Breast epithelium (tissue), 4 donors: ENCODE measurements at regions not wholly inside any gene's neighbourhood (a gene's known extent, or its start where the extent isn't known, plus 50 kb on each side); places are given as distances from the start of the nearest gene placed in this dataset.

Source experiments
- DNase-seq, 2 donors: peaks; one replicate each; pipeline ENCODE4 v3.0.0-alpha.2; 2019; ENCODE audit warnings: low spot score in 2 of 2
- H3K27ac ChIP-seq, 2 donors: fragments of 200-600 bp; sonication (generic) in 1 of 2; one replicate each; pipeline ENCODE4 v1.5.1; 2016 to 2019; ENCODE audit warnings: mild to moderate bottlenecking in 1 of 2
- H3K27me3 ChIP-seq, 2 donors: fragments of 200-600 bp; sonication (generic) in 1 of 2; one replicate each; pipeline versions ENCODE4 v1.5.1 to v1.6.0; 2017 to 2019; ENCODE audit warnings: control low read depth in 1 of 2, mild to moderate bottlenecking in 1 of 2
- H3K36me3 ChIP-seq: fragments of 200-600 bp; one replicate; pipeline ENCODE4 v1.5.1; 2019
- H3K4me1 ChIP-seq, 2 donors: fragments of 200-600 bp; sonication (generic); one replicate each; pipeline ENCODE4 v1.5.1; 2016 to 2019; ENCODE audit warnings: control low read depth in 1 of 2
- H3K4me3 ChIP-seq, 3 donors: fragments of 200-600 bp; sonication (generic); 1 replicate in 2 of 3; 2 replicates in 1 of 3; pipeline ENCODE4 v1.5.1; 2016 to 2019; ENCODE audit warnings: mild to moderate bottlenecking in 3 of 3, moderate library complexity in 2 of 3
- H3K9me3 ChIP-seq, 2 donors: fragments of 200-600 bp; sonication (generic) in 1 of 2; one replicate each; pipeline ENCODE4 v1.5.1; 2016 to 2019; ENCODE audit warnings: control low read depth in 1 of 2
- CTCF ChIP-seq, 3 donors: fragments of 450-650 bp; IDR thresholded peaks; one replicate each; pipeline ENCODE4 v1.5.1; 2016 to 2017; ENCODE audit warnings: antibody characterized with exemption in 3 of 3, mild to moderate bottlenecking in 3 of 3, moderate library complexity in 3 of 3
- POLR2A ChIP-seq: fragments of 450-650 bp; IDR thresholded peaks from one replicate; pipeline ENCODE4 v1.6.1; 2016; ENCODE audit warnings: antibody characterized with exemption, mild to moderate bottlenecking, moderate library complexity
- POLR2AphosphoS5 ChIP-seq, 3 donors: sonication (generic); formaldehyde crosslinking; IDR thresholded peaks; one replicate each; pipeline ENCODE4 v1.6.1; 2017; ENCODE audit warnings: antibody characterized with exemption in 3 of 3
- intact Hi-C: fragments of 100-400 bp; cut with DNase I; formaldehyde crosslinking; loops from one replicate; pipeline ENCODE4 v1.15.1; 2023; ENCODE audit warnings: low total_unique reads

DNA sequence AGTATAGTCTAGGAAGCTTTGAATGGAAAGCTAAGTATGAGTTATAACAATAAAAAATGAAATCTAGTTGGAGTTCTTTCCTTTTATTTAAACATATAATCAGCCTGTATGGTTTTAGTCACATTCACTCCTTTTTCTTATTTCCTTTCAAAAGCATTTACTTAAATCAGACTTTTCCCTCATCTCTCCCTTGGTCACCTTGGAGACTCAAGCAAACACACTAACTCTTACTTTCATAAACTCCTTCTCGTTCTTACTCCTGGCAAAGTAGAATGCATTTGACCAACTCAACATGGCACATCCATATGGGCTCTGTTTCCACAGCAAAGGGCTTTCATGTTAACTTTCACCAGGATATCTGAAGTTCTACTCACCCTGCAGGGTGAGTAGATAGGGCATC lies 400.0 kb downstream of the LMO7 start:
- no peak for DNase-seq
- Histone ChIP-seq H3K9me3 (no peaks in the 10 kb centered on the region), H3K27ac (no peak overlapping the region), H3K36me3 (no peaks in the 10 kb centered on the region), H3K27me3 (no peaks in the 10 kb centered on the region), H3K4me3 (no peak overlapping the region), H3K4me1 (no peaks in the 10 kb centered on the region)
- intact Hi-C loops = no loop called here
- TF ChIP-seq POLR2AphosphoS5 (IDR thresholded peaks at IDR 0.05) (no peak), CTCF (IDR thresholded peaks at IDR 0.05) (no peak), POLR2A (no peak)

GRCh38 chr13:76035711-76036110 lies 399.6 kb downstream of the LMO7 start:
- Histone ChIP-seq H3K27me3 (no peaks in the 10 kb centered on the region), H3K36me3 (no peaks in the 10 kb centered on the region), H3K4me1 (no peaks in the 10 kb centered on the region), H3K4me3 (no peak overlapping the region), H3K9me3 (no peaks in the 10 kb centered on the region), H3K27ac (no peak overlapping the region)
- intact Hi-C loops = no loop called here
- TF ChIP-seq CTCF (IDR thresholded peaks at IDR 0.05) = no peak
- no peak for TF ChIP-seq POLR2AphosphoS5 (IDR thresholded peaks at IDR 0.05)
- TF ChIP-seq POLR2A = no peak
- DNase-seq = no peak

GRCh38 chr13:76029706-76030105 lies 393.6 kb downstream of the LMO7 start:
- intact Hi-C loops = no loop called here

GRCh38 chr13:76029088-76029487 lies 393.0 kb downstream of the LMO7 start:
- no peak overlapping the region for H3K4me3 ChIP-seq
- no peaks in the 10 kb centered on the region for H3K36me3 ChIP-seq
- no peak for DNase-seq
- no peaks in the 10 kb centered on the region for H3K9me3 ChIP-seq
- no peaks in the 10 kb centered on the region for H3K27me3 ChIP-seq
- no peak overlapping the region for H3K27ac ChIP-seq
- intact Hi-C loops = no loop called here
- TF ChIP-seq POLR2A = no peak
- no peak for TF ChIP-seq POLR2AphosphoS5 (IDR thresholded peaks at IDR 0.05)
- TF ChIP-seq CTCF (IDR thresholded peaks at IDR 0.05) = no peak
- no peaks in the 10 kb centered on the region for H3K4me1 ChIP-seq

More at GRCh38 chr13:76029706-76030105, 393.6 kb downstream of the LMO7 start:
- DNase-seq = no peak
- no peaks in the 10 kb centered on the region for H3K4me1 ChIP-seq
- H3K36me3 ChIP-seq = no peaks in the 10 kb centered on the region
- no peaks in the 10 kb centered on the region for H3K27me3 ChIP-seq
- H3K9me3 ChIP-seq = no peaks in the 10 kb centered on the region
- TF ChIP-seq CTCF (IDR thresholded peaks at IDR 0.05) = no peak
- no peak for TF ChIP-seq POLR2A
- no peak for TF ChIP-seq POLR2AphosphoS5 (IDR thresholded peaks at IDR 0.05)
- no peak overlapping the region for H3K27ac ChIP-seq
- H3K4me3 ChIP-seq = no peak overlapping the region

DNA sequence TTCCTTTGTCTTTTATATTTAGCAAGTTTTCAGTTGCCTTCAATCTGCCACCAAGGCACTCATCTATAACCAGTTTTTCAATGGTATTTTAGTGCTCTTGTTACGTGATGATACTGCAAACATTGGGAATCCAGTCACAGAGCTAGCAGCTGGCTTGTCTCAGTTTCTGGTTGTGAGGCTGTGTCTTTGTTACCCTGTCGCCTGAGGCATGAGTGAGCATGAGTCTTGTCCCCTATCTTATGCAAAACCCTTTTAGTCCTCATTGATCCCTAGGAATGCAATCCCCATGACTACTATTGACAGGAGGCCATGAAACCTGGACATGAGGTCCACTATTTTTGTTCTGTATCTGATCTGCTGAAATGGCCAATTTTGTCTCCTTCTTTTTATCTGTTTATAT lies 391.0 kb downstream of the LMO7 start:
- DNase-seq = no peak
- no peak overlapping the region for H3K27ac ChIP-seq
- H3K4me1 ChIP-seq = no peaks in the 10 kb centered on the region
- no peaks in the 10 kb centered on the region for H3K27me3 ChIP-seq
- H3K9me3 ChIP-seq = no peaks in the 10 kb centered on the region
- no peak overlapping the region for H3K4me3 ChIP-seq
- intact Hi-C loops = no loop called here
- TF ChIP-seq CTCF (IDR thresholded peaks at IDR 0.05) = no peak
- no peak for TF ChIP-seq POLR2AphosphoS5 (IDR thresholded peaks at IDR 0.05)
- TF ChIP-seq POLR2A = no peak
- H3K36me3 ChIP-seq = no peaks in the 10 kb centered on the region
